ENCODE measurements at regions not wholly inside any gene's neighbourhood (a gene's known extent, or its start where the extent isn't known, plus 50 kb on each side); places are given as distances from the start of the nearest gene placed in this dataset.

DNA sequence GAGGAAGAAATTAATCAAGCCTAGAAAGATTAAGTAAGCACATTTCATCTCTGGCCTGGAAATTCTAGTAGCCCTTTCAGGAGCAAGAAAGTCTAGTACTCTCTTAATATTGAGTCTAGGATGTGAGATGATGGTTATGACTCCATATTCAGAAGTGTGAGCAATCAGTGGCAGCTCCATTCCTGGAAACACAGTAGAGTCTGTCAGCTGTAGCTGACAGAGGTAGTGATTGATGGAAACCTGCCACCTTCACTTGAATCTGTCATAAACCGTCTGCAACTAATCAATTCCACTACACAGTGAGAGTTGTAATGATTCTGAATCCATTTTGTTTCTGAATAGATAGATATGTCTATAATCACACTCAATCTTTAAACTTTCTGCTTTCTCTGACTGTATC is 635.1 kb downstream of the IRS1 start:
- TF ChIP-seq, protein P1, sequence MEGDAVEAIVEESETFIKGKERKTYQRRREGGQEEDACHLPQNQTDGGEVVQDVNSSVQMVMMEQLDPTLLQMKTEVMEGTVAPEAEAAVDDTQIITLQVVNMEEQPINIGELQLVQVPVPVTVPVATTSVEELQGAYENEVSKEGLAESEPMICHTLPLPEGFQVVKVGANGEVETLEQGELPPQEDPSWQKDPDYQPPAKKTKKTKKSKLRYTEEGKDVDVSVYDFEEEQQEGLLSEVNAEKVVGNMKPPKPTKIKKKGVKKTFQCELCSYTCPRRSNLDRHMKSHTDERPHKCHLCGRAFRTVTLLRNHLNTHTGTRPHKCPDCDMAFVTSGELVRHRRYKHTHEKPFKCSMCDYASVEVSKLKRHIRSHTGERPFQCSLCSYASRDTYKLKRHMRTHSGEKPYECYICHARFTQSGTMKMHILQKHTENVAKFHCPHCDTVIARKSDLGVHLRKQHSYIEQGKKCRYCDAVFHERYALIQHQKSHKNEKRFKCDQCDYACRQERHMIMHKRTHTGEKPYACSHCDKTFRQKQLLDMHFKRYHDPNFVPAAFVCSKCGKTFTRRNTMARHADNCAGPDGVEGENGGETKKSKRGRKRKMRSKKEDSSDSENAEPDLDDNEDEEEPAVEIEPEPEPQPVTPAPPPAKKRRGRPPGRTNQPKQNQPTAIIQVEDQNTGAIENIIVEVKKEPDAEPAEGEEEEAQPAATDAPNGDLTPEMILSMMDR (conservative IDR thresholded peaks at IDR 0.05 in 1 of 2, IDR thresholded peaks at IDR 0.05 in 1 of 2; ENCODE audit: low read depth in 1 of 2, low read length in 2 of 2), result no peak
- TF ChIP-seq EZH2 (IDR thresholded peaks at IDR 0.05; ENCODE audit: low read length, missing control alignments), result no peak
